ENCODE measurements at regions not wholly inside any gene's neighbourhood (a gene's known extent, or its start where the extent isn't known, plus 50 kb on each side); places are given as distances from the start of the nearest gene placed in this dataset.

- TF ChIP-seq TOX (CRISPR knock-in tag; IDR thresholded peaks at IDR 0.05; ENCODE audit: borderline replicate concordance) (no peak), CREB5 (CRISPR knock-in tag; IDR thresholded peaks at IDR 0.05; ENCODE audit: low read depth) (no peak), PATZ1 (CRISPR knock-in tag; IDR thresholded peaks at IDR 0.05; ENCODE audit: borderline replicate concordance) (no peak), ARNTL (CRISPR knock-in tag; IDR thresholded peaks at IDR 0.05; ENCODE audit: borderline replicate concordance, low read depth) (no peak), ZNF70 (CRISPR knock-in tag; IDR thresholded peaks at IDR 0.05) (no peak), BACH2 (CRISPR knock-in tag; IDR thresholded peaks at IDR 0.05; ENCODE audit: borderline replicate concordance) (no peak), GLIS3 (CRISPR knock-in tag; IDR thresholded peaks at IDR 0.05) (no peak)
These were observed 74.7 kb upstream of the NCOR2 start for GRCh38 chr12:124642105-124642504.

Data from SK-N-SH treated with all-trans-retinoic acid at 6 μM for 48 hours (cell line).